ENCODE measurements at regions not wholly inside any gene's neighbourhood (a gene's known extent, or its start where the extent isn't known, plus 50 kb on each side); places are given as distances from the start of the nearest gene placed in this dataset.

DNA sequence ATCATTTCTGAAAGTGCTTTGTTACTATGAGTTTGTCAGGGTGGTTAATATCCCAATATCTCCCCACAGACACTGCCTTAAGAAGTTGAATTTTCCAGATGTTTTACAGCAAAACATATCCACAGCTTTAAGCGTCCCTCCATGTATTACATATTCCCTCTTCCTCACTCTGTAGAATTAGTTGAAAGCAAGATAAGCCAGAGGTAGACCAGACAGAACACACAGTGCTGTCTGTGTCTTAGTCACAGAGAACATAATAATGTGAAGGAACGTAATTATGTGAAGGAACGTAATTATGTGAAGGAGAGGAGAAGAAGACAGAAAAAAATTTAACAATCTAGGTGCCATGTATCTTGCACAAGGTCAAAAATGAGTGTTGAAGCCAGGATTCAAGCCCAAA is 81.9 kb upstream of the LRATD1 start:
- WGBS (ENCODE audit: insufficient coverage) = 100% methylated on average over 1 of the region's 3 CpGs
- H3K36me3 ChIP-seq (ENCODE audit: control insufficient read depth, insufficient read depth, low read length) = no peaks in the 10 kb centered on the region
- no peaks in the 10 kb centered on the region for H3K4me1 ChIP-seq (ENCODE audit: control insufficient read depth, insufficient read depth, low read length)
- H3K4me3 ChIP-seq (ENCODE audit: low read depth, low read length) = no peak overlapping the region
- no peak for DNase-seq (ENCODE audit: low read depth in 4 of 6, low spot score in 6 of 6)
- H3K27me3 ChIP-seq (ENCODE audit: control insufficient read depth, insufficient read depth, low read length) = no peaks in the 10 kb centered on the region
- no peaks in the 10 kb centered on the region for H3K9me3 ChIP-seq (ENCODE audit: control insufficient read depth, insufficient read depth, low read length)
- no peak overlapping the region for H3K27ac ChIP-seq (ENCODE audit: low read depth, low read length)

GRCh38 chr2:14551069-14551468 is 81.4 kb upstream of the LRATD1 start:
- Histone ChIP-seq H3K4me3 (ENCODE audit: low read depth, low read length) (no peak overlapping the region), H3K4me1 (ENCODE audit: control insufficient read depth, insufficient read depth, low read length) (no peaks in the 10 kb centered on the region), H3K27ac (ENCODE audit: low read depth, low read length) (no peak overlapping the region), H3K27me3 (ENCODE audit: control insufficient read depth, insufficient read depth, low read length) (no peaks in the 10 kb centered on the region), H3K36me3 (ENCODE audit: control insufficient read depth, insufficient read depth, low read length) (no peaks in the 10 kb centered on the region), H3K9me3 (ENCODE audit: control insufficient read depth, insufficient read depth, low read length) (no peaks in the 10 kb centered on the region)
- WGBS (ENCODE audit: insufficient coverage) = no CpG with 5 or more reads among the region's 3 CpGs
- DNase-seq (ENCODE audit: low read depth in 4 of 6, low spot score in 6 of 6) = no peak

- H3K4me3 ChIP-seq (ENCODE audit: low read depth, low read length) = no peak overlapping the region
- WGBS (ENCODE audit: insufficient coverage) = no CpG with 5 or more reads among the region's 1 CpG
- DNase-seq (ENCODE audit: low read depth in 4 of 6, low spot score in 6 of 6) = no peak
- no peak overlapping the region for H3K27ac ChIP-seq (ENCODE audit: low read depth, low read length)
- no peaks in the 10 kb centered on the region for H3K36me3 ChIP-seq (ENCODE audit: control insufficient read depth, insufficient read depth, low read length)
- no peaks in the 10 kb centered on the region for H3K4me1 ChIP-seq (ENCODE audit: control insufficient read depth, insufficient read depth, low read length)
- H3K27me3 ChIP-seq (ENCODE audit: control insufficient read depth, insufficient read depth, low read length) = no peaks in the 10 kb centered on the region
- no peaks in the 10 kb centered on the region for H3K9me3 ChIP-seq (ENCODE audit: control insufficient read depth, insufficient read depth, low read length)
Measured at GRCh38 chr2:14552286-14552685, 80.2 kb upstream of the LRATD1 start.

- Histone ChIP-seq H3K9me3 (ENCODE audit: control insufficient read depth, insufficient read depth, low read length) (no peaks in the 10 kb centered on the region), H3K36me3 (ENCODE audit: control insufficient read depth, insufficient read depth, low read length) (no peaks in the 10 kb centered on the region), H3K27me3 (ENCODE audit: control insufficient read depth, insufficient read depth, low read length) (no peaks in the 10 kb centered on the region), H3K4me1 (ENCODE audit: control insufficient read depth, insufficient read depth, low read length) (no peaks in the 10 kb centered on the region), H3K27ac (ENCODE audit: low read depth, low read length) (no peak overlapping the region), H3K4me3 (ENCODE audit: low read depth, low read length) (no peak overlapping the region)
- no peak for DNase-seq (ENCODE audit: low read depth in 4 of 6, low spot score in 6 of 6)
- 83% methylated on average over 2 of the region's 2 CpGs for WGBS (ENCODE audit: insufficient coverage)
Measured at GRCh38 chr2:14552818-14553217, 79.7 kb upstream of the LRATD1 start.

DNA sequence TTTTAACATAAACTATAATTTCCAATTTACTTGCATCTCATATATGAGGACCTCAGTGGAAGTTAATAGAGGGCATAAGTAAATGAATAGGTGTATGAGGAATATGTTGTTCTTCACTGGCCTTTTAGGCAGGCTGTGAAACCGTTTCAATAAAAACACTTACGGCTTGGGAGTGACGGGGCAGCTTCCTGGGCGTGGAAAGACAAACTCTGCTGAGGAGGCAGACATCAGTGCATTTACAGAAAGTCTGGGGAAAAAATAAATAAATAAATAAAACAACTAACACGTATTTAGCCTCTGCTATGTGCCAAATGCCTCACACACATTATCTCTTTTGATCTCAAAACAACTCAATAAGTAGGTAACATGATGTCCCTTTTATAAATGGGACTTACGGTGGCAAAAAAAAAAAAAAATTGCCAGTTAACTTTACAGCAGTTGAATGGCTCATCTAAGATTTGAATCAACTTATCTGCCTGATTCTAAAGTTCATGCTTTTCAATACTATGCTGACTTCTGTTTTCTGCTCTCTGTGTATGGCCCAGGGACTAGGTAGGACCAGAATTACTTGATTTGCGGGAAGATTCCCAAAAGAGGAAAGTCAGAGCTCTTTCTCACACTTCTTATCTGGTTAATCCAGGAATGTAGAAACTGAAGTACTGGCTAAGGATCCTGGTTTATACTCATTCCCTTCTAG is 77.5 kb upstream of the LRATD1 start:
- DNase-seq (ENCODE audit: low read depth in 4 of 6, low spot score in 6 of 6) = no peak
- H3K9me3 ChIP-seq (ENCODE audit: control insufficient read depth, insufficient read depth, low read length) = no peaks in the 10 kb centered on the region
- WGBS (ENCODE audit: insufficient coverage) = no CpG with 5 or more reads among the region's 7 CpGs
- H3K4me1 ChIP-seq (ENCODE audit: control insufficient read depth, insufficient read depth, low read length) = no peaks in the 10 kb centered on the region
- H3K27ac ChIP-seq (ENCODE audit: low read depth, low read length) = no peak overlapping the region
- no peaks in the 10 kb centered on the region for H3K36me3 ChIP-seq (ENCODE audit: control insufficient read depth, insufficient read depth, low read length)
- no peak overlapping the region for H3K4me3 ChIP-seq (ENCODE audit: low read depth, low read length)
- H3K27me3 ChIP-seq (ENCODE audit: control insufficient read depth, insufficient read depth, low read length) = no peaks in the 10 kb centered on the region

DNA sequence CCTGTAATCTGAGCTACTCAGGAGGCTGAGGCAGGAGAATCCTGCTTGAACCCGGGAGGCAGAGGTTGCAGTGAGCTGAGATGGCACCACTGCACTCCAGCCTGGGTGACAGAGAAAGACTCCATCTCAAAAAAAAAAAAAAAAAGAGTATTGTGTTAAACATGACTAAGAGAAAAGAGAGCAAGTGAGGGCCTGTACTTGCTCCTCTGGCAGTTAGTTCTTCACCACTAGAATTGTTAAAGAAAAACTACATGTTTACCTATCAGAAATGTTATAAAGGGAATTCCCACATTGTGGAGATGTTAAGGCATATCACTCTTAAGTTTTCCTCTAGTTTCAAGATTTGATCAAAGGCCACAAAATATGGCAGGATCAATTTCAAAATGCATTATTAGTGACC is 75.4 kb upstream of the LRATD1 start:
- Histone ChIP-seq H3K27me3 (ENCODE audit: control insufficient read depth, insufficient read depth, low read length) (no peaks in the 10 kb centered on the region), H3K36me3 (ENCODE audit: control insufficient read depth, insufficient read depth, low read length) (no peaks in the 10 kb centered on the region), H3K4me3 (ENCODE audit: low read depth, low read length) (no peak overlapping the region), H3K4me1 (ENCODE audit: control insufficient read depth, insufficient read depth, low read length) (no peaks in the 10 kb centered on the region), H3K27ac (ENCODE audit: low read depth, low read length) (no peak overlapping the region), H3K9me3 (ENCODE audit: control insufficient read depth, insufficient read depth, low read length) (no peaks in the 10 kb centered on the region)
- WGBS (ENCODE audit: insufficient coverage) = no CpG with 5 or more reads among the region's 1 CpG
- DNase-seq (ENCODE audit: low read depth in 4 of 6, low spot score in 6 of 6) = no peak

DNA sequence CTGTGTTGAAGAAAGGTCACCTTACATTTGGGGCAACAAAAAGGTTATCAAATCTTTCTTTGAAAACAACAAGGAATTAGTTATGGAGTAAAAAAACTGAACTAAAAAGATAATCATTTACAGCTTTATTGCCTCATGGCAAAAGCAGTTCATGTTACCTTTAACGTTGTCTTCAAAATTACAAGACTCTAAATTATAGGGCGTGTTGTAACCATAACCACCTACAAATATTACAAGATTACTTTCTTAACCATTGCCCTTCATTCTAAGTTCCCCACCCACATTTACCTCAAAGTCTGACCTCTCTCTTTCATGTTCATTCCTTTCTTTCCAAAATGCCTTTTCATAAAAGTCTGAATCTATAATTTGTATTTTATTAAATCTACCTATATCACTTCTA is 74.6 kb upstream of the LRATD1 start:
- Histone ChIP-seq H3K36me3 (ENCODE audit: control insufficient read depth, insufficient read depth, low read length) (no peaks in the 10 kb centered on the region), H3K4me3 (ENCODE audit: low read depth, low read length) (no peak overlapping the region)
- WGBS (ENCODE audit: insufficient coverage) = 100% methylated on average over 1 of the region's 2 CpGs

GRCh38 chr2:14558335-14558919 is 74.1 kb upstream of the LRATD1 start:
- WGBS (ENCODE audit: insufficient coverage) = 90% methylated on average over 2 of the region's 3 CpGs
- Histone ChIP-seq H3K4me1 (ENCODE audit: control insufficient read depth, insufficient read depth, low read length) (no peaks in the 10 kb centered on the region), H3K27ac (ENCODE audit: low read depth, low read length) (no peak overlapping the region), H3K27me3 (ENCODE audit: control insufficient read depth, insufficient read depth, low read length) (no peaks in the 10 kb centered on the region), H3K4me3 (ENCODE audit: low read depth, low read length) (no peak overlapping the region), H3K36me3 (ENCODE audit: control insufficient read depth, insufficient read depth, low read length) (no peaks in the 10 kb centered on the region), H3K9me3 (ENCODE audit: control insufficient read depth, insufficient read depth, low read length) (no peaks in the 10 kb centered on the region)
- DNase-seq (ENCODE audit: low read depth in 4 of 6, low spot score in 6 of 6) = no peak

More for the DNA sequence above, 74.6 kb upstream of the LRATD1 start:
- H3K27me3 ChIP-seq (ENCODE audit: control insufficient read depth, insufficient read depth, low read length) = no peaks in the 10 kb centered on the region
- no peak overlapping the region for H3K27ac ChIP-seq (ENCODE audit: low read depth, low read length)
- no peaks in the 10 kb centered on the region for H3K9me3 ChIP-seq (ENCODE audit: control insufficient read depth, insufficient read depth, low read length)
- no peak for DNase-seq (ENCODE audit: low read depth in 4 of 6, low spot score in 6 of 6)
- H3K4me1 ChIP-seq (ENCODE audit: control insufficient read depth, insufficient read depth, low read length) = no peaks in the 10 kb centered on the region

DNA sequence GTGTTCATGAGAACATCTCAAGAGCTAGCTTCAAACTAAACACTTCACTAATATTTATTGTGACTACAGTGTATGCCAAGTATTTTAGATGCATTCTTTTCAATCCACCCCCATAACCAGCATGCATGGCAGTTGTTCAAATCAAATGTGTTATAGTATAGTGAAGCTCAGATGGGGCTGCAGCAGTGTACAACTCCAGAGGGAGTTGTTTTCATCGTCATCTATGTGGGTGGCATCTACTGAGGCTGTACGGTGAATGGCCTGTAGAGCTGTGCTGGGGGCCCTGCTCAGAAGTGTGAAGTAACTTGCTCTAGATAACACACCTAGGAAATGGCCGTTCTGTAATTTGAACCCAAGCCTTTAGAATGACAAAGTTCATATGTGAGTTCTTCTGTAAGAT is 71.8 kb upstream of the LRATD1 start:
- Histone ChIP-seq H3K36me3 (ENCODE audit: control insufficient read depth, insufficient read depth, low read length) (no peaks in the 10 kb centered on the region), H3K27me3 (ENCODE audit: control insufficient read depth, insufficient read depth, low read length) (no peaks in the 10 kb centered on the region), H3K27ac (ENCODE audit: low read depth, low read length) (no peak overlapping the region), H3K9me3 (ENCODE audit: control insufficient read depth, insufficient read depth, low read length) (no peaks in the 10 kb centered on the region), H3K4me1 (ENCODE audit: control insufficient read depth, insufficient read depth, low read length) (no peaks in the 10 kb centered on the region), H3K4me3 (ENCODE audit: low read depth, low read length) (no peak overlapping the region)
- 100% methylated on average over 1 of the region's 3 CpGs for WGBS (ENCODE audit: insufficient coverage)
- peak in 1 of 6 donors; percentile 36 for DNase-seq (ENCODE audit: low read depth in 4 of 6, low spot score in 6 of 6)

DNA sequence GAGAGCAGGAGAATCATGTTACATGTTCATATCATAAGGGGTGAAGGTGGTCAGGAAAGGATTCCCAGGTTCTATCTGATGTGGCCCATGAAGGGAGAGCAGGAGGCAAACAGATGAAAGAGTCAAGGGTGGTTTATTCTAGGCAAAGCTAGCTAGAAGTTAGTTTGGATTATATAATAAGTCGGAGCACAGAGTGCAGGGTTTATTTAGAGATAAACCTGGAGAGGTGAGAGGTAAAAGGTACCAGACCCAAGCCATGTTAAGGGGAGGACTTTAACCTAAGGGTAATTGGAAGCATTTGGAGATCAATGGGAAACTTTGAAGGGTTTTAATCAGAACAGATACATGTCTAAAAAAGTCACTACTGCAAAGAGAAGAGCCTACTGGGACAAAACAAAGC is 69.2 kb upstream of the LRATD1 start:
- no peak overlapping the region for H3K27ac ChIP-seq (ENCODE audit: low read depth, low read length)
- no peaks in the 10 kb centered on the region for H3K36me3 ChIP-seq (ENCODE audit: control insufficient read depth, insufficient read depth, low read length)
- H3K27me3 ChIP-seq (ENCODE audit: control insufficient read depth, insufficient read depth, low read length) = no peaks in the 10 kb centered on the region
- H3K4me1 ChIP-seq (ENCODE audit: control insufficient read depth, insufficient read depth, low read length) = no peaks in the 10 kb centered on the region
- WGBS (ENCODE audit: insufficient coverage) = 100% methylated on average over 1 of the region's 1 CpG
- H3K4me3 ChIP-seq (ENCODE audit: low read depth, low read length) = no peak overlapping the region
- DNase-seq (ENCODE audit: low read depth in 4 of 6, low spot score in 6 of 6) = no peak
- no peaks in the 10 kb centered on the region for H3K9me3 ChIP-seq (ENCODE audit: control insufficient read depth, insufficient read depth, low read length)

Measured in spinal cord (tissue), 9 donors.